ENCODE measurements at regions not wholly inside any gene's neighbourhood (a gene's known extent, or its start where the extent isn't known, plus 50 kb on each side); places are given as distances from the start of the nearest gene placed in this dataset.
A peak's percentile ranks its signal among the peaks of the same experiment; 100 is the strongest.

DNA sequence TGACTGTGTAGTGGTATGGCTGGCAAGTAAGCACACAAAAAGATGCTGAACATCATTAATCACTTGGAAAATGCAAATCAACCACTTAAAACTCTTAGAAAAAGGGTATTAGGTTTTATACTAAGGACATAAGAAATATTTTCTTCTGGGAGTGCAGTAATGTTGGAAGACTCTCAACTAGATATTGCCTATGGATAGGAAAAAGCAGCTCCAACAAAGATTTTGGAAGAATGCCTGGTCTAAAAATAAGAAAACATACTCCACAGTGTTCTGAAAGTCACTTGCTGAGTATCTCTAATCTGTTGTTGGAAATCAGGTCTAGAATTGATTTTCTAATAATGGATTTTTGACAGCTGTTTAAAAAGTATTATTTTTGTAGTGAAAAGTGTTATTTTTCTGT, 50.8 kb upstream of the PHYHIPL start (continued):
- TF ChIP-seq, protein P1, sequence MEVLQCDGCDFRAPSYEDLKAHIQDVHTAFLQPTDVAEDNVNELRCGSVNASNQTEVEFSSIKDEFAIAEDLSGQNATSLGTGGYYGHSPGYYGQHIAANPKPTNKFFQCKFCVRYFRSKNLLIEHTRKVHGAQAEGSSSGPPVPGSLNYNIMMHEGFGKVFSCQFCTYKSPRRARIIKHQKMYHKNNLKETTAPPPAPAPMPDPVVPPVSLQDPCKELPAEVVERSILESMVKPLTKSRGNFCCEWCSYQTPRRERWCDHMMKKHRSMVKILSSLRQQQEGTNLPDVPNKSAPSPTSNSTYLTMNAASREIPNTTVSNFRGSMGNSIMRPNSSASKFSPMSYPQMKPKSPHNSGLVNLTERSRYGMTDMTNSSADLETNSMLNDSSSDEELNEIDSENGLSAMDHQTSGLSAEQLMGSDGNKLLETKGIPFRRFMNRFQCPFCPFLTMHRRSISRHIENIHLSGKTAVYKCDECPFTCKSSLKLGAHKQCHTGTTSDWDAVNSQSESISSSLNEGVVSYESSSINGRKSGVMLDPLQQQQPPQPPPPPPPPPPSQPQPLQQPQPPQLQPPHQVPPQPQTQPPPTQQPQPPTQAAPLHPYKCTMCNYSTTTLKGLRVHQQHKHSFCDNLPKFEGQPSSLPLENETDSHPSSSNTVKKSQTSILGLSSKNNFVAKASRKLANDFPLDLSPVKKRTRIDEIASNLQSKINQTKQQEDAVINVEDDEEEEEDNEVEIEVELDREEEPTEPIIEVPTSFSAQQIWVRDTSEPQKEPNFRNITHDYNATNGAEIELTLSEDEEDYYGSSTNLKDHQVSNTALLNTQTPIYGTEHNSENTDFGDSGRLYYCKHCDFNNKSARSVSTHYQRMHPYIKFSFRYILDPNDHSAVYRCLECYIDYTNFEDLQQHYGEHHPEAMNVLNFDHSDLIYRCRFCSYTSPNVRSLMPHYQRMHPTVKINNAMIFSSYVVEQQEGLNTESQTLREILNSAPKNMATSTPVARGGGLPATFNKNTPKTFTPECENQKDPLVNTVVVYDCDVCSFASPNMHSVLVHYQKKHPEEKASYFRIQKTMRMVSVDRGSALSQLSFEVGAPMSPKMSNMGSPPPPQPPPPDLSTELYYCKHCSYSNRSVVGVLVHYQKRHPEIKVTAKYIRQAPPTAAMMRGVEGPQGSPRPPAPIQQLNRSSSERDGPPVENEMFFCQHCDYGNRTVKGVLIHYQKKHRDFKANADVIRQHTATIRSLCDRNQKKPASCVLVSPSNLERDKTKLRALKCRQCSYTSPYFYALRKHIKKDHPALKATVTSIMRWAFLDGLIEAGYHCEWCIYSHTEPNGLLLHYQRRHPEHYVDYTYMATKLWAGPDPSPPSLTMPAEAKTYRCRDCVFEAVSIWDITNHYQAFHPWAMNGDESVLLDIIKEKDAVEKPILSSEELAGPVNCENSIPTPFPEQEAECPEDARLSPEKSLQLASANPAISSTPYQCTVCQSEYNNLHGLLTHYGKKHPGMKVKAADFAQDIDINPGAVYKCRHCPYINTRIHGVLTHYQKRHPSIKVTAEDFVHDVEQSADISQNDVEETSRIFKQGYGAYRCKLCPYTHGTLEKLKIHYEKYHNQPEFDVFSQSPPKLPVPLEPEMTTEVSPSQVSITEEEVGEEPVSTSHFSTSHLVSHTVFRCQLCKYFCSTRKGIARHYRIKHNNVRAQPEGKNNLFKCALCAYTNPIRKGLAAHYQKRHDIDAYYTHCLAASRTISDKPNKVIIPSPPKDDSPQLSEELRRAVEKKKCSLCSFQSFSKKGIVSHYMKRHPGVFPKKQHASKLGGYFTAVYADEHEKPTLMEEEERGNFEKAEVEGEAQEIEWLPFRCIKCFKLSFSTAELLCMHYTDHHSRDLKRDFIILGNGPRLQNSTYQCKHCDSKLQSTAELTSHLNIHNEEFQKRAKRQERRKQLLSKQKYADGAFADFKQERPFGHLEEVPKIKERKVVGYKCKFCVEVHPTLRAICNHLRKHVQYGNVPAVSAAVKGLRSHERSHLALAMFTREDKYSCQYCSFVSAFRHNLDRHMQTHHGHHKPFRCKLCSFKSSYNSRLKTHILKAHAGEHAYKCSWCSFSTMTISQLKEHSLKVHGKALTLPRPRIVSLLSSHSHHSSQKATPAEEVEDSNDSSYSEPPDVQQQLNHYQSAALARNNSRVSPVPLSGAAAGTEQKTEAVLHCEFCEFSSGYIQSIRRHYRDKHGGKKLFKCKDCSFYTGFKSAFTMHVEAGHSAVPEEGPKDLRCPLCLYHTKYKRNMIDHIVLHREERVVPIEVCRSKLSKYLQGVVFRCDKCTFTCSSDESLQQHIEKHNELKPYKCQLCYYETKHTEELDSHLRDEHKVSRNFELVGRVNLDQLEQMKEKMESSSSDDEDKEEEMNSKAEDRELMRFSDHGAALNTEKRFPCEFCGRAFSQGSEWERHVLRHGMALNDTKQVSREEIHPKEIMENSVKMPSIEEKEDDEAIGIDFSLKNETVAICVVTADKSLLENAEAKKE (CRISPR knock-in tag; IDR thresholded peaks at IDR 0.05) = no peak
- no peak for TF ChIP-seq ZNF114 (CRISPR knock-in tag; IDR thresholded peaks at IDR 0.05)

DNA sequence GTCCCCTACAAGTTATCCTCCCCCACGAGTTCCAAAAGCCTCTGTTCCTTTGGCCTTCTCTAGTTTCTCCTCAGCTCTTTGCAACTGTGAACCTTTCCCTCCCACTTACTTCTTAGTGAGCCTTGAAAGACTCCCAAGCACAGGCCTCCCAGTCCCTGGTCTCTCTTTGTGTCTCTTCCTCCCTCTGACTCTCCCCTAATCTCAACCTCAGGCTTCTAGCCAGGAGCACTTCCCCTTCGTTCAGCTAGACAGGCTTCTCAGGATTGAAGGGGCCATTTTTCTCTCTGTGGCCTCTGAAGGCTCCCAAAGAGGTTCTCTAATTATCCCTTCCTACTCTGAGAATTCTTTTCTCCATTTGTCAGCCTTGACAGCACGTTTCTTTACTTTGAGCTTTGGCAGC, 50.2 kb upstream of the PHYHIPL start:
- H3K27ac Mint-ChIP-seq = no peak overlapping the region; the same call in 1 of the 2 replicates
- H3K4me3 ChIP-seq = no peak overlapping the region
- no peak overlapping the region for H3K4me3 Mint-ChIP-seq
- H3K9me3 Mint-ChIP-seq = peaks cover 4% of the 10 kb centered on the region; the same call in 2 of the 3 replicates
- no peaks in the 10 kb centered on the region; the same call in 2 of the 3 replicates for H3K36me3 Mint-ChIP-seq (ENCODE audit: low read depth)
- peaks cover 15% of the 10 kb centered on the region for H3K9me2 ChIP-seq (ENCODE audit: insufficient read depth)
- no peaks in the 10 kb centered on the region for H4K20me1 ChIP-seq (replicated peaks; ENCODE audit: insufficient read depth)
- H3K36me3 ChIP-seq (ENCODE audit: insufficient read depth) = no peaks in the 10 kb centered on the region
- no peak overlapping the region for H3K4me2 ChIP-seq
- H2AFZ ChIP-seq = peak overlapping the region; percentile 52; the same call in 1 of the 2 replicates
- no peaks in the 10 kb centered on the region for H3K27me3 ChIP-seq (ENCODE audit: insufficient read depth)
- ATAC-seq = peak; percentile 34; the same call in 1 of the 3 replicates
- DNase-seq (ENCODE audit: low spot score) = no peak
- H3K4me1 Mint-ChIP-seq = no peaks in the 10 kb centered on the region
- H3K27me3 Mint-ChIP-seq (ENCODE audit: insufficient read depth, low read depth, poor library complexity) = no peaks in the 10 kb centered on the region
- H3K27ac ChIP-seq (ENCODE audit: low read depth) = no peak overlapping the region
- H3F3A ChIP-seq (replicated peaks; ENCODE audit: low read depth) = no peaks in the 10 kb centered on the region
- H3K79me2 ChIP-seq (replicated peaks; ENCODE audit: insufficient read depth) = no peaks in the 10 kb centered on the region
- H3K4me1 ChIP-seq (ENCODE audit: insufficient read depth) = no peaks in the 10 kb centered on the region
- TF ChIP-seq ZNF331 (CRISPR knock-in tag; IDR thresholded peaks at IDR 0.05; ENCODE audit: low read depth) (no peak), STAT1 (IDR thresholded peaks at IDR 0.05; ENCODE audit: unreplicated experiment) (no peak), JUNB (IDR thresholded peaks at IDR 0.05; ENCODE audit: unreplicated experiment) (no peak), CREB1 (CRISPR knock-in tag; IDR thresholded peaks at IDR 0.05; ENCODE audit: low read depth) (no peak)
- TF ChIP-seq, protein P1 (CRISPR knock-in tag; IDR thresholded peaks at IDR 0.05) = no peak
- TF ChIP-seq, protein P2, sequence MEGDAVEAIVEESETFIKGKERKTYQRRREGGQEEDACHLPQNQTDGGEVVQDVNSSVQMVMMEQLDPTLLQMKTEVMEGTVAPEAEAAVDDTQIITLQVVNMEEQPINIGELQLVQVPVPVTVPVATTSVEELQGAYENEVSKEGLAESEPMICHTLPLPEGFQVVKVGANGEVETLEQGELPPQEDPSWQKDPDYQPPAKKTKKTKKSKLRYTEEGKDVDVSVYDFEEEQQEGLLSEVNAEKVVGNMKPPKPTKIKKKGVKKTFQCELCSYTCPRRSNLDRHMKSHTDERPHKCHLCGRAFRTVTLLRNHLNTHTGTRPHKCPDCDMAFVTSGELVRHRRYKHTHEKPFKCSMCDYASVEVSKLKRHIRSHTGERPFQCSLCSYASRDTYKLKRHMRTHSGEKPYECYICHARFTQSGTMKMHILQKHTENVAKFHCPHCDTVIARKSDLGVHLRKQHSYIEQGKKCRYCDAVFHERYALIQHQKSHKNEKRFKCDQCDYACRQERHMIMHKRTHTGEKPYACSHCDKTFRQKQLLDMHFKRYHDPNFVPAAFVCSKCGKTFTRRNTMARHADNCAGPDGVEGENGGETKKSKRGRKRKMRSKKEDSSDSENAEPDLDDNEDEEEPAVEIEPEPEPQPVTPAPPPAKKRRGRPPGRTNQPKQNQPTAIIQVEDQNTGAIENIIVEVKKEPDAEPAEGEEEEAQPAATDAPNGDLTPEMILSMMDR (conservative IDR thresholded peaks at IDR 0.05; ENCODE audit: low read depth in 2 of 2) = no peak

Data from GM23338 (cell line).